HG03135 (cell line): ENCODE measurements at regions not wholly inside any gene's neighbourhood (a gene's known extent, or its start where the extent isn't known, plus 50 kb on each side); places are given as distances from the start of the nearest gene placed in this dataset.
"Not testable (repeated sequence)": the region's sequence is repeated elsewhere in the genome, so short reads cannot be mapped to it uniquely, and the experiment has no call there.

Experiments used
- ATAC-seq: cut with Tn5 transposase; IDR thresholded peaks from one replicate; pipeline ENCODE4 v1.9.1; 2021; ENCODE audit warnings: mild to moderate bottlenecking, moderate library complexity; ENCODE audit not compliant: unreplicated experiment

DNA sequence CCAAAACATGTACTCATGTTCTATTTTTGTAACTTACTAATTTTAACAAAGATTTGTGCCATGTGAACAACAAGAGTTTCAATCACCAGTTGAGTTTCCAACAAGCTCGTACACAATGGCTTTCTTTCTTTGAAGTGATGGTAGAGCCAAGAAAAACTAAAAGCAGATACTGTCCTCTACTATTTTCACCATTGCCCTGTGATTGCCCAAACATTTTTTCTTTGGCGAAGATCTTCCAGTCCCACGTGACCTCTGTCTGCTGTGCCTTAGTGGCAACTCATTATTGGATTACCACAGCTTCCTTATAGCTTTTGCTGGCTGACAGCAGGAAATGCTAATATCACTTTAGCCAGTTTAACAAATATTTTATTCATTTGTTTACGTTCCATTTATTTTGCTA lies 1147.1 kb downstream of the STIM2 start:
- ATAC-seq: no peak

DNA sequence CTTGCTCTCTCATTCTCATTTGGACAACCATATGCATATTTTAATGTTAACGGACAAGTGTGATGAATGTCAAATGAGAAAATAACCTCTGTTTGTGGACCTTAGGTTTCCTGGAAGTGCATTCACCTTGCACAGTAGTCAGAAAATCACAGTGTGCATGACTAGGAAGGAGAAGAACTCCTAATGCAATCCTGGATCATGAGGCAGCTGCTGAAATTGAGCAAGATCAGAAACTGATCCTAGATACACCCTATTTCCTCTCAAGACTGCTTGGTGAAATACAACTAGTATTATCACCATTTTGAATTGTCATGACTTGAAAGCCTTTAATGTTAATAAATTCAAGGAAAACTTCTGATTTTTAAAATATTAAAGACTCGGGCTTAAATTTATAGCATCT lies 1148.9 kb downstream of the STIM2 start:
- ATAC-seq: no peak

DNA sequence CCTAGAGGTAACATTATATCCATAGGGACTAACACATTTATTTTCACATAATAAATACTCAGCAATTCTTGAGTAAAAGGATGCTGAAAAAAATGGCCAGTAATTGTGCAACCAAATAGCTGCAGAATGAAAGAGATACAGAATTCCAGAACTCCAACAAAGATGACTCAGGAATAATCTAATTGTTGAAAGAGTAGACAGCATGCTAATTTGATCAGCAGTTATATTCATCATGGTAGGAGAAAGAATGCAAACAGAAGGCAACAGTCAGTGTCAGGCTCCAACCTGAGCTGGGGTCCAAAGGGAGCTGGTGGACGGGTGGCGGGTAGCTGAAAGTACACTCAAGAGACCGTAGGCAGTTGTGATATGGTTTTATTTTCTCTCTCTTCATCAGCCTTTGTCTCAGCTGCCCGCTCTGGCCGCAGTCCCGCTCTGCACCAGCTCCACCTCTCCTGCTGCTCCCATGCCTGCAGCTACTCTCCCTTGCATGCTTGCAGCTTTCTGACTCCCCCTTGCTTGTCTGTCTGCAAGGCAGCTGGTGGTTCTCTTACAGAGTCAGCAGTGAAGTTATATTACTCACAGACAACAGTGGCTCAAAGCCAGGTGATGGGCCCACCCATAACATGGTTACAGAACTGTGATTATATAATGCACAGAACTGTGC lies 1150.1 kb downstream of the STIM2 start:
- ATAC-seq: no peak

DNA sequence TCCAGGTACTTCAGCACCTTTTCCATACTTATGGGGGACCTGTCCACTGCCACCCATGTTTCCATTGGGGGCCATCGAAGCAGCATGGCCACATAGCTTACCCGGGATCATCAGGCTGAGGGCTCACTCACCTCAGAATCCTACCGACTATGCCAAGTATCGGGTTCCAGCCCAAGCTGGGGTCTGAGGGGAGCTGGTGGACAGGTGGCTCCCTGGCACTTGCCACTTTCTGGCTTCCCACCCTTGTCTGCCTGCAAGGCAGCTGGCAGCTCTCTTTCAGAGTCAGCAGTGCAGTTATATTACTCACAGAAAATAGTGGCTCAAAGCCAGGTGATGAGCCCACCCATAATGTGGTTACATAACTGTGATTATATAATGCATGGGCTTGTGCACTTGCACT lies 1153.8 kb downstream of the STIM2 start:
- ATAC-seq: no peak

DNA sequence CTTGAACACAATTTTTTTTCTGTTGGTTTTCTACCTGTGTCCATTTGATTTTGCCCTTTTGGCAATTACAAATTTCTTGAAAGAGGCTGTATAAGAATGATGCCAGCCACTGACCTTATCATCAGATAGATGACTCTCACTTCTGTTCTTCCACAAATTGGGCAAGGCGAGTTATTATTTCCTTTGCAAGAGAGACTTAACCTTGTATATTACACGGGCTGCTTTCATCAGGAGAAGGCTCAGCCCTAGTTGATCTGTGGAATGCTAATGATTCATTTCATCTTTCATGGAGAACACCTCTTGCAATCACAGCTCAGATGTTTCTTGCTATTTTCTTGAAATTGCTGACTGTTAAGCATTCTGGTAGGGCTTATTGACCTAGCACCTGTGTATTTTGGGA lies 1155.4 kb downstream of the STIM2 start:
- no peak for ATAC-seq

DNA sequence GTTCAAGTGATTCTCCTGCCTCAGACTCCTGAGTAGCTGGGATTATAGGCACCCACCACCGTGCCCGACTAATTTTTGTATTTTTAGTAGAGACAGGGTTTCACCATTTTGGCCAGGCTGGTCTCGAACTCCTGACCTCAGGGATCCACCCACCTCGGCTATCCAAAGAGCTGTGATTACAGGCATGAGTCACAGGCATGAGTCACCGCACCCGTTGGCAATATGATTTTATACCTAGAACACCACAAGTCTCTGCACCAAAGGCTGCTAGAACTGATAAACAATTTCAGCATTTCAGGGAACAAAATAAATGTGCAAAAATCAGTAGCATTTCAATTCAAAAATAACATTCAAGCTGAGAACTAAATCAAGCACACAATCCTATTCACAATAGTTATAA lies 1177.6 kb downstream of the STIM2 start:
- ATAC-seq: not testable (repeated sequence)

DNA sequence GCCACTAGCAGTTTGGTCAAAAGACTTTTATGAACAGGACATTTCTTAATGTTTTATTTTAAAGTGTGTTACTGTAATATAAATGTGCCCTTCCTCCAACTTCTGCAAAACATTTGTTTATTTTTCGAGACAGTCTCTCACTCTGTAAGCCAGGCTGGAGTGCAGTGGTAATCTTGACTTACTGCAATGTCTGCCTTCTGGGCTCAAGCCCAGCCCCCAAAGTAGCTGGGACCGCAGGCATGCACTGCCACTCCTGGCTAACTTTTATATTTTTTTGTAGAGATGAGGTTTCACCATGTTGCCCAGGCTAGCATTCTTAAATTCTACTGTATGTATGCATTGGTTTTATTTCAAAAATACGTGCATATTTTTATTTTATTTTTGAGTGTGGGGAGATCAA lies 1201.9 kb downstream of the STIM2 start:
- ATAC-seq: no peak

DNA sequence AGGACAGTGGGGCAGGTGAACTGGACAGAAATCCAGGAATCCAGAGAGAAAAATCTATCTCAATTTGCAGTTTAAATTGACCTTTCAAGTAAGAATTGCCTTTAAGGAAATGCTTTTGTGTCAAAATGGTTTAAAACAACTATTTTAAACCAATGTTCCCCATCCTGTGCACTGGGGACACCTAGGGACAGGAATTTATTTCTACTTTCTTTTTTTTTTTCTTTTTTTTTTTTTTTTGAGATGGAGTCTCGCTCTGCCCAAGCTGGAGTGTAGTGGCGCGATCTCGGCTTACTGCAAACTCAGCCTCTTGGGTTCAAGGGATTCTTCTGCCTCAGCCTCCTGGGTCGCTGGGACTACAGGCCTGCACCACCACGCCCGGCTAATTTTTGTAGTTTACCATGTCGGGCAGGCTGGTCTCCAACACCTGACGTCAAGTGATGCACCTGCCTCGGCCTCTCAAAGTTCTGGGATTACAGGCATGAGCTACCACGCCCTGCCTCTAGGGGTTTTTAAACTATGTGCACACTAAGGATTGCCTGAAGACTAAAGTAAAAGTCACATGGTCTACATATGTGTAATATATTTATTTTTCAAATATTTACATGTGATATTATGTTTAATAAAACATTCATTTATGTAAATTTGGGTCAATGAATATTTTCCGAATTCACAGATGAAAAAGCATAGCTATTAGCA lies 1213.4 kb downstream of the STIM2 start:
- ATAC-seq: no peak

DNA sequence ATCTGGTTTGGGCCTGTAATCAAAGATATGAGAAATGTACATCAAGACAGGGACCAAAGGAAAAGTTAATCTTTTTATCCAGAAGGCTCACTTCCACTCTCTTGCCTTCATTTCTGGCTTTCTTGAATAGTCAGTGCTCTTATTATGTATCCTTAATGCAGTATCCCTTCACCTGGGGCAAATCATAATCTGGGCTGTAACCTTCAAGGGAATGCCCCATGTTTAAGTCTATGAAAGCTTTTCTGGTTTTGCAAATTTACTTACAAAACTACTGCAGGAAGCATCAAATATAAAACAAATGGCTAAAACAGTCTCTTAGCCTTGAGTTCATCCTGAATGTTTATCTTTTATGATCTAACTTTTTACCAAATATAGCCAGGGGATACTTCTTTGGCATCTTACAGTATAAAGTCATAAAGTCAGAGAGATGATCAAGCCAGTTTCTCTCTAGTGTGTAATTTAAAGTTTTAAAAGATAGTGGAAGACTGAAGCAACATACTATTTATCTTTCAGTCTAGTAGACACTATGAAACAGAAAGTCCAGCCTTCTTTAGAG lies 1214.8 kb downstream of the STIM2 start:
- no peak for ATAC-seq

DNA sequence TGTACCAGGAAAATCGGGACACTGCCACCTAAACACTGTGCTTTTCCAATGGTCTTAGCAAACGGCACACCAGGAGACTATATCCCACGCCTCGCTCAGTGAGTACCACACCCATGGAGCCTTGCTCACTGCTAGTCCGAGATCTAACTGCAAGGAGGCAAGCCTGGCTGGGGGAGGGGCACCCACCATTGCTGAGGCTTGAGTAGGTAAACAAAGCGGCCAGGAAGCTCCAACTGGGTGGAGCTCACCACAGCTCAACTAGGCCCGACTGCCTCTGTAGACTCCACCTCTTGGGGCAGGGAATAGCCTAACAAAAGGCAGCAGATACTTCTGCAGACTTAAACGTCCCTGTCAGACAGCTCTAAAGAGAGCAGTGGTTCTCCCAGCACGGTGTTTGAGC lies 1216.6 kb downstream of the STIM2 start:
- ATAC-seq: not testable (repeated sequence)

DNA sequence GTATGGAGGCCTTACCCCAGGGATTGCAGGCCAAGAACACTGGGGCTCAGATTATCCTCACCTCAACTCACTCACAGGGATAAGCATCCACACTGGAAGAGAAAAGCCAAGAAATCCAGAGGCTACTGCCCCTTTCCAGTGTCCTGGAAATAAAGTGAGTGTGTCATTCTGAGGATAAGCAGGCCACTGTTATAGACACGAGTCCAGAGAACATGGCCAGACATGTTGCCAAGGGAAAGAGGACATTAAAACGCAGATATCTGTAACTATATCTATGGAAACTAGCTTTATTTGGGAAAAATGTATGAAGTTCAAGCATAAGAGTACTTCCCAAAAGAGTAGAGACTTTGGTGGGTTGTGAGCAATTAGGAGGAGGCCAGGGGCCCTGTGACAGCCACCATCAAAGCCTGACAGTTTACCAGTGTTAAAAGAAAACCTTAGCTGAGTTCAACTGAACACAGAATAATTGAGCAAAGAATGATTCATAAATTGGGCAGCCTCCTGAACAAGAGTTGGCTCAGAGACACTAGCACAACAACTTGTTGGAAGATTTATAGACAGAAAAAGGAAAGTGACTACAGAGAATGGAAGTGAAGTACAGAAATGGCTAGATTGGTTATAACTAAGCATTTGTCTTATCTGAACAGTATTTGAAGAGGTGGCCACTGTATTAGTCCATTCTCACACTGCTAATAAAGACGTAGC lies 1222.2 kb downstream of the STIM2 start:
- ATAC-seq: no peak

DNA sequence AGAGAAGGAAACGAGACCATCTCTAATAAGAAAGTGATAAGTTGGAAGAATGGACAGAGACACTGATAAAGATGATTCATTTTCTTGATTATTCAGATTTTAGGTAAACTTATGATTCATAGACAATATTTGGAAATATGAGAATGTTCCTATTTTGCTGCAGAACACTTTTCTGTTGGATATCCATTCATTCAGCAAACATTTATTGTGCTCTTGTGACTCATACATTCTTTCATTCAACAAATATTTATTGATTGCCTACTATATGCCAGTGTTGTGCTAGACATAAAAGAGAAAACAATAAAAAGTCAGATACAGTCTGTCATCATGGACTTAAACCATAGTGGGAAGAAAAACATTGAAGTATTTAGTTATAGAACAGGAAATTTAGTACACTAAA lies 1232.0 kb downstream of the STIM2 start:
- ATAC-seq: no peak

DNA sequence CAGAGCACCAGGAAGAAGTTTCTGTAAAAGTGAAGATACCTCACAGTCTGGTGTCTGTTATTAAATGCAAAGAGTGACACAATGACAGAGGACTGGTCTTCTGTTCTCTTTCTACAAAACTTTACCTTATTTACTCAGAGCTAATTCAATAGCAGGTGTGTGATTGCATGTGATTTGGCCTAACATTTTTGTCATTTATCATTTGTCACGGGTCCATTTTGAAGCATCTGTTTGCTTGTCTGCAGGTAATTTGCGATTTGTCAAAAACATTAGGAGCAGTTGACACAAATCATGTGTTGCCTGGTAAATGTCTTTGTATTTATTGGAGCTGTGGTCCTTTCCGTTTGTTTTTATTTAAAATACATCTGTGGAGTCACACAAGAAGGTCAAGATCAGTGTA lies 1232.4 kb downstream of the STIM2 start:
- no peak for ATAC-seq

DNA sequence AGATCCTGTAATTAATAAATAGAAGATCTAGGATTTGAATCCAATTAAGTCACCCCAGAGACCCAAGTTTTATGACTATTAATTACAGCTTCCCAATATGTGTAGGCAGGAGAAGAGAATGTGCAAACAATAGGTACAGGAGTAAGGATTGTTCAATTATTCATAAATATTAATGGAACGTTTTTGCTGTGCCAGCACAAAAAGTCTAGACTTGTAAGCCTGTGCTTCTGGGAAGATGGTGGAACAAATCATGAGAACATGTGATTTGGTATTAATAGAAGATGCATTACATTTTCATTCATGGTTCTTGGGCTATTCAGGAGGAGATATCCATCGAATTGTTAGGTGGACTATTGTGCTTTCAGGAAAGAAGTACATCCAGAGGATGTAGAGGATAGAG lies 1240.9 kb downstream of the STIM2 start:
- no peak for ATAC-seq

DNA sequence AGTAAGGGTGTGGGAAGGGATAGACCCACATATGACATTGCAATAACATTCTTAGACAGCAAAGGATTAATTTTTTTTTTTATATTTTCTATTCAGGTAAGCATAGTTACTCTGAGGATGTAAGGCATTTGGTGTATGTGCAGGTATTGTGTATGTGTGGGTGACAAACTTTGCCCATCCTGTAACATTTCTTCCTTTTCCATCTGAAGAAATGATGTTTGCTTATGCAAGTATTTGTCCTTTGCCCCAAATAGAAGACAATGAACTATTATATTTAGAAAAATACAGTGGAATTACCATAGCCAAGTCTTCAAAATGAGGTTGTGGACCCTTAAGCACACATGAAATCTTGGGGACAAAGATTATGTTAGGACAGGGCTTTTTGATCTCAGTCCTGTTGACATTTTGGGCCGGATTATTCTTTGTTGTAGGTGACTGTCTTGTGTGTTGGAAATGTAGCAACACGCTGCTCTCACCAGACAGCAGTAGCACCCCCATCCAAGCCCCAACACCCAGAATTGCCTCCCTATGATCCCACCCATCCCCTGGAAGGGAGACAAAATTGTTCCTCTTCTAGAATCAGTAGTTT lies 1244.7 kb downstream of the STIM2 start:
- no peak for ATAC-seq

DNA sequence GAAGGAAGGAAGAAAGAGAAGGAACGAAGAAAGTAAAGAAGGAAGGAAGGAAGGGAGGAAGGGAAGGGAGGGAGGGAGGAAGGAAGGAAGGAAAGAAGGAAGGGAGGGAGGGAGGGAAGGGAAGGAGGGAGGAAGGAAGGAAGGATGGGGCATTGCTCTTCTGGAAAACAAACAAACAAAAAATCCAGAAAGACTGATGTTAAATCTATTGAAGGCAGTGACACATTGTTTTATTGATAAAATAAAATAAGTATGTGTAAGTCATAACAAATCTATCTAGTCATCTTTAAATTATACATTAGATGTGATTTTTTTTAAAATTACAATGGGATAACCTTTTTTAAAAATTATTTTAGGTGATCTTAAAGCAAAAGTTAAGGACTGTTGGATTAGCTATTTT lies 1245.5 kb downstream of the STIM2 start:
- no peak for ATAC-seq

DNA sequence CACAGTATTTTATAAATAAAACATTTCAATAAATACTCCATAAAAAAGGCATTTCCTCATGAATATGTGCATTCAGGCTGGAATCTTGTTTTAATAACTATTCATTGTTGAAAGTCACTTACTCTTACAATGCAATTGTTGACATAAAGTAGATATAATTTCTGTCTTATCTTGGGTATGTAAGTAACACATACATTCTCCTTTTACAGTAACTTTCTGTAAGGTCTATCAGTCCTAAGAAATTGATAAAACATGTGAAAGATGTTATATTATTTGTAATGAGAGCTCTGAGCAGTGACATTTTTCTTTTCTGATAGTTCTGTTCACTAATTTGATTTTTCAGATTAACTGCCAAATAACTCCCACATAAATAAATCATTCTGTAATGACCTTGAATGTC lies 1249.2 kb downstream of the STIM2 start:
- ATAC-seq: no peak

DNA sequence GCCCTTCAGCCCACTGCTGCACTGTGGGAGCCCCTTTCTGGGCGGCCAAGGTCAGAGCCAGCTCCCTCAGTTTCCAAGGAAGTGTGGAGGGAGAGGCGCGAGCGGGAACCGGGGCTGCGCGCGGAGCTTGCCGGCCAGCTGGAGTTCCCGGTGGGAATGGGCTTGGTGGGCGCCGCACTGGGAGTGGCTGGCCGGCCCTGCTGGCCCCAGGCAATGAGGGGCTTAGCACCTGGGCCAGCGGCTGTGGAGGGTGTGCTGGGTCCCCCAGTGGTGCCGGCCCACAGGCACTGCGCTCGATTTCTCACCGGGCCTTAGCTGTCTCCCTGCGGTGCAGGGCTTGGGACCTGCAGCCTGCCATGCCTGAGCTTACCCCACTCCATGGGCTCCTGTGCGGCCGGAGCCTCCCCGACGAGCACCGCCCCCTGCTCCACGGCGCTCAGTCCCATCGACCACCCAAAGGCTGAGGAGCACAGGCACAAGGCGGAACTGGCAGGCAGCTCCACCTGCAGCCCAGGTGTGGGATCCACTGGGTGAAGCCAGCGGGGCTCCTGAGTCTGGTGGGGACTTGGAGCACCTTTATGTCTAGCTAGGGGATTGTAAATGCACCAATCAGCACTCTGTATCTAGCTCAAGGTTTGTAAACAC lies 1252.2 kb downstream of the STIM2 start:
- ATAC-seq: not testable (repeated sequence)

DNA sequence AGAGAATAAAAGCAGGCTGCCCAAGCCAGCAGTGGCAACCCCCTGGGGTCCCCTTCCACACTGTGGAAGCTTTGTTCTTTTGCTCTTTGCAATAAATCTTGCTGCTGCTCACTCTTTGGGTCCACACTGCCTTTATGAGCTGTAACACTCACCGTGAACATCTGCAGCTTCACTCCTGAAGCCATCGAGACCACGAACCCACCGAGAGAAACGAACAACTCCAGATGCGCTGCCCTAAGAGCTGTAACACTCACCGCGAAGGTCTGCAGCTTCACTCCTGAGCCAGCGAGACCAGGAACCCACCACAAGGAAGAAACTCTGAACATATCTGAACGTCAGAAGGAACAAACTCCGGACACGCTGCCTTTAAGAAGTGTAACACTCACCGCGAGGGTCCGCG lies 1252.9 kb downstream of the STIM2 start:
- not testable (repeated sequence) for ATAC-seq

DNA sequence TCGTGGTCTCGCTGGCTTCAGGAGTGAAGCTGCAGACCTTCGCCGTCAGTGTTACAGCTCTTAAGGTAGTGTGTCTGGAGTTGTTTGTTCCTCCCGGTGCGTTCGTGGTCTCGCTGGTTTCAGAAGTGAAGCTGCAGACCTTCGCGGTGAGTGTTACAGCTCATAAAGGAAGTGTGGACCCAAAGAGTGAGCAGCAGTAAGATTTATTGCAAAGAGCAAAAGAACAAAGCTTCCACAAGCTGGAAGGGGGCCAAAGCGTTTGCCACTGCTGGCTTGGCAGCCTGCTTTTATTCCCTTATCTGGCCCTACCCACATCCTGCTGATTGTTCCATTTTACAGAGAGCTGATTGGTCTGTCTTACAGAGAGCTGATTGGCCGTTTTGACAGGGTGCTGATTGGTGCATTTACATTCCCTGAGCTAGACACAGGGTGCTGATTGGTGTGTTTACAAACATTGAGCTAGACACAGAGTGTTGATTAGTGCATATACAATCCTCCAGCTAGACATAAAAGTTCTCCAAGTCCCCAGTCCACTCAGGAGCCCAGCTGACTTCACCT lies 1256.0 kb downstream of the STIM2 start:
- ATAC-seq: not testable (repeated sequence)
